Type B pancreatic cell (in vitro differentiated cells): ENCODE measurements at regions not wholly inside any gene's neighbourhood (a gene's known extent, or its start where the extent isn't known, plus 50 kb on each side); places are given as distances from the start of the nearest gene placed in this dataset.

Experiments used
- DNase-seq: peaks from one replicate; pipeline ENCODE4 v3.0.0; 2021; ENCODE audit warnings: mixed read lengths; ENCODE audit not compliant: unreplicated experiment; ENCODE audit errors: extremely low spot score
- H3K27ac Mint-ChIP-seq: 2 replicates; pipeline ENCODE4 v1.8.0; 2021; ENCODE audit warnings: mild to moderate bottlenecking, mixed read lengths
- H3K27me3 Mint-ChIP-seq: 2 replicates; pipeline ENCODE4 v1.8.0; 2021; ENCODE audit warnings: mixed read lengths
- H3K36me3 Mint-ChIP-seq: 2 replicates; pipeline ENCODE4 v1.8.0; 2021; ENCODE audit warnings: mixed read lengths
- H3K4me1 Mint-ChIP-seq: one replicate; pipeline ENCODE4 v1.8.0; 2021; ENCODE audit warnings: mixed read lengths; ENCODE audit not compliant: unreplicated experiment
- H3K4me3 Mint-ChIP-seq: 2 replicates; pipeline ENCODE4 v1.8.0; 2021; ENCODE audit warnings: mild to moderate bottlenecking, mixed read lengths
- H3K9me3 Mint-ChIP-seq: 2 replicates; pipeline ENCODE4 v1.8.0; 2021; ENCODE audit warnings: mixed read lengths
- TF ChIP-seq, protein P1 (sequence below): fragments of 200-600 bp; sonication (generic); conservative IDR thresholded peaks from 2 replicates; pipeline ENCODE4 v1.5.0; 2021; ENCODE audit warnings: antibody characterized with exemption, mild to moderate bottlenecking

DNA sequence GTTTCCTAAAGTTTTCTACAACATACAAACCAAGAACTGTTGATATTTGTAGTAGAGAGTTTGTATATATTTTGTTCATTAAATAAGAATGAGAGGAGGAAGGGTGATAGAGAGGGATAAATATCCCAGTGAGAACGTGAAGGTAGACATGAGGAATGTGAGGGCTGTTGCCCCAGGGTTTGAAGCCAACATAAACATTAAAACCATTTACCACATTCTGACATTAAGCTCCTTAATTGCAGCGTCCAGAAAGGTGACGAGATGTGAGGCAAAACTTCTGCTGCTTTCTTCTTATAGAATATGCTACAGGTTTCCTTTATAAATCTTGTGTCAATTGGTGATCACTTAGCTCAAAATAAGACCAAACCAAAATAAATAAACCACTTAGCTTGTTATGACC, 267.8 kb upstream of the CNTN4 start:
- TF ChIP-seq, protein P1, sequence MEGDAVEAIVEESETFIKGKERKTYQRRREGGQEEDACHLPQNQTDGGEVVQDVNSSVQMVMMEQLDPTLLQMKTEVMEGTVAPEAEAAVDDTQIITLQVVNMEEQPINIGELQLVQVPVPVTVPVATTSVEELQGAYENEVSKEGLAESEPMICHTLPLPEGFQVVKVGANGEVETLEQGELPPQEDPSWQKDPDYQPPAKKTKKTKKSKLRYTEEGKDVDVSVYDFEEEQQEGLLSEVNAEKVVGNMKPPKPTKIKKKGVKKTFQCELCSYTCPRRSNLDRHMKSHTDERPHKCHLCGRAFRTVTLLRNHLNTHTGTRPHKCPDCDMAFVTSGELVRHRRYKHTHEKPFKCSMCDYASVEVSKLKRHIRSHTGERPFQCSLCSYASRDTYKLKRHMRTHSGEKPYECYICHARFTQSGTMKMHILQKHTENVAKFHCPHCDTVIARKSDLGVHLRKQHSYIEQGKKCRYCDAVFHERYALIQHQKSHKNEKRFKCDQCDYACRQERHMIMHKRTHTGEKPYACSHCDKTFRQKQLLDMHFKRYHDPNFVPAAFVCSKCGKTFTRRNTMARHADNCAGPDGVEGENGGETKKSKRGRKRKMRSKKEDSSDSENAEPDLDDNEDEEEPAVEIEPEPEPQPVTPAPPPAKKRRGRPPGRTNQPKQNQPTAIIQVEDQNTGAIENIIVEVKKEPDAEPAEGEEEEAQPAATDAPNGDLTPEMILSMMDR, result no peak
- H3K9me3 Mint-ChIP-seq, result no peaks in the 10 kb centered on the region
- H3K27me3 Mint-ChIP-seq, result peaks cover 3% of the 10 kb centered on the region
- H3K4me3 Mint-ChIP-seq, result no peak overlapping the region
- H3K4me1 Mint-ChIP-seq, result no peaks in the 10 kb centered on the region
- no peak overlapping the region for H3K27ac Mint-ChIP-seq
- DNase-seq, result no peak
- no peaks in the 10 kb centered on the region for H3K36me3 Mint-ChIP-seq

DNA sequence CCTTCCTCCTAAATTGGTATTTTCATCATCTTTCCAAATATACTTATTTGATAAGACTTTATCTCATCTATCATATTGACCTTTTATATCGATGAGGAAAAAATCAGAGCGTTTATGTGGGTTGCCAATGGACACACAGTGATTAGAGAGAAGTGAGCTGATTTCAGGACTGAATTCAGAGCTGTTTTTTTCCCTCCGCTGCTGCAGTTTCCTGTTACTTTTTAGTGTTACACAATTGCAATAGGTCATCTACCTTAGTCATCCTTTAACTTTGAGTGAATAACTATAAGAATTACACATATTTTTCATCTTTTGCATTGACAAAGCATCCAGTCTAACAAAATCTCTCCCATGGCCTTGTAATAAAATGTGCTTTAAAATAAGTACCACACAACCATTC, 266.3 kb upstream of the CNTN4 start:
- no peak overlapping the region for H3K27ac Mint-ChIP-seq
- no peaks in the 10 kb centered on the region for H3K36me3 Mint-ChIP-seq
- H3K9me3 Mint-ChIP-seq, result no peaks in the 10 kb centered on the region
- TF ChIP-seq, protein P1, result no peak
- no peak overlapping the region for H3K4me3 Mint-ChIP-seq
- H3K4me1 Mint-ChIP-seq, result no peaks in the 10 kb centered on the region
- no peak for DNase-seq
- H3K27me3 Mint-ChIP-seq, result peaks cover 3% of the 10 kb centered on the region

DNA sequence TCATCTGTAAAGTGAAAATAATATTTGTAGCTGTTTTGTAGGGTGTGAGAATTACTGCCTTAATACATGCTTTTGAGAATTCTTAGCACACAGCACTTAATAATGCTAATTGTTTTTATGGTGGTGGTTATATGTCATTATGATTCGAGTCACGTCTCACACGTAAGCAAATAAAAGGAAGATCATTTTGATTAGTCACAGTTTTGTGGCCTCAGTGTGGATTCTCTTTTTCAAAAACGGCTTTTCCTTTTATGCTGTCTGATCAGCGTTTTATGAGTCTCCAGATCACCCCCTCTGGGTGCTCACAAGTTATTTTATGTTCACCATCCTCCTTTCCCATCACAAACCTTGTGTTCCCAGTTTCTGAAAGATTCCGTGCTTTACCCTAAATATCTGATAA, 255.6 kb upstream of the CNTN4 start:
- no peaks in the 10 kb centered on the region for H3K27me3 Mint-ChIP-seq
- H3K4me3 Mint-ChIP-seq, result no peak overlapping the region
- no peaks in the 10 kb centered on the region for H3K9me3 Mint-ChIP-seq
- H3K36me3 Mint-ChIP-seq, result no peaks in the 10 kb centered on the region
- H3K4me1 Mint-ChIP-seq, result peaks cover 24% of the 10 kb centered on the region
- H3K27ac Mint-ChIP-seq, result no peak overlapping the region
- no peak for DNase-seq
- TF ChIP-seq, protein P1, result no peak

DNA sequence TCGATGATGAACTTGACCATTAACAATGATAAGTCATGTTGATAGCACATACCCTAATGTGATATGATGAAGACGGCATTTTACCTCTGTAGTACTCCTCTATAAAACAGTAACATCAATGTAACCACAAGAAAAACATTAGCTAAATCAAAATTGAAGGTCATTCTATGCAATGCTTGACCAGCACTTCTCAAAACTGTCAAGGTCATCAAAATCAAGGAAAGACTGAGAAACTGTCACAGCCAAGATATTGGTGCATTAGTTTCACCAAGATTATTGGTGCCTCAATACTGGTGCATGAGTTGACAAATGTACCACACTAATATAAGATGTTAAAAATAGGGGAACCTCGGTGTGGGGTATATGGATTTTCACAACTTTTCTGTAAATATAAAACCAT, 251.1 kb upstream of the CNTN4 start:
- Mint-ChIP-seq H3K27me3 (no peaks in the 10 kb centered on the region), H3K27ac (no peak overlapping the region), H3K4me1 (peaks cover 24% of the 10 kb centered on the region), H3K9me3 (no peaks in the 10 kb centered on the region), H3K36me3 (no peaks in the 10 kb centered on the region), H3K4me3 (no peak overlapping the region)
- no peak for DNase-seq
- TF ChIP-seq, protein P1, result no peak

DNA sequence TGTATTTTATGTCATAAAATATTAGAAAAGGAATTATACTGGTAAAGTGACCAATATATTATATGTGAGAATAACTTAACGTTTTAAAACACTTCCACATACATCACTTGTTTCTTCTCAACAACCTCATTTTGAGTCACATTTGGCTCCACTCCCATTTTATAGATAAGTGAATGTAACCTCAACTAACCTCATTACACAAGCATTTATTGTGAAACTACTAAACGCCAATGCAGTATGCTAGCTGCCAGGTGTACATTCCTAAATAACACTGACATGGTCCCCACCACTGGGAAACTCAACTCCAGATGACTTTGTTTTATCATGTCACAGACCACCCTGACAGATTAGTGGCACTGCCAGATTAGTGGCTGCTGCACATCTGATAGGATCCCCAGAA, 249.7 kb upstream of the CNTN4 start:
- H3K27me3 Mint-ChIP-seq, result no peaks in the 10 kb centered on the region
- no peaks in the 10 kb centered on the region for H3K36me3 Mint-ChIP-seq
- no peak for DNase-seq
- peaks cover 24% of the 10 kb centered on the region for H3K4me1 Mint-ChIP-seq
- no peaks in the 10 kb centered on the region for H3K9me3 Mint-ChIP-seq
- no peak overlapping the region for H3K27ac Mint-ChIP-seq
- no peak overlapping the region for H3K4me3 Mint-ChIP-seq
- TF ChIP-seq, protein P1, result no peak

DNA sequence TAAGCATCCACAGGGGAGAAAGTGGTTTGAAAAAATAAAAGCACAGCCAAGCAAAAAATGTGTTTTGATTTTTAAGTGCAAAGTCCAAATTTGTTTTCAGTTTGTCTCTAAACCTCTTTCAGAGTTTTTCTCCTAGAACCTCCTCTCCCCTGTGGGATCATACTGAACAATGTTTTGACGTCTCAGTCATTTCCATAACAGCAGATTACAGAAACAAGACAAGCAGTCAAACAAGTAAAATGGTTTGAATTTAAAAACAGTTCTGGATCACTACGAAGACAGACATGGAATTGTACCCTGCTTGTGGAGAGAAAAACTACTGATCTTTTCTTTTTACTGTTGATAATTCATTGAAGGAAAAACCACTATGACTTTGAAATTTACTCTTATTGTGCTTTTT, 245.7 kb upstream of the CNTN4 start:
- Mint-ChIP-seq H3K4me1 (peaks cover 5% of the 10 kb centered on the region), H3K4me3 (no peak overlapping the region), H3K36me3 (no peaks in the 10 kb centered on the region), H3K27me3 (no peaks in the 10 kb centered on the region), H3K27ac (no peak overlapping the region), H3K9me3 (no peaks in the 10 kb centered on the region)
- DNase-seq, result no peak
- TF ChIP-seq, protein P1, result no peak
